ENCODE measurements at regions not wholly inside any gene's neighbourhood (a gene's known extent, or its start where the extent isn't known, plus 50 kb on each side); places are given as distances from the start of the nearest gene placed in this dataset.
A peak's percentile ranks its signal among the peaks of the same experiment; 100 is the strongest.
"Not testable (repeated sequence)": the region's sequence is repeated elsewhere in the genome, so short reads cannot be mapped to it uniquely, and the experiment has no call there.

- Mint-ChIP-seq H3K4me1 (no peaks in the 10 kb centered on the region), H3K36me3 (no peaks in the 10 kb centered on the region), H3K4me3 (no peak overlapping the region), H3K27ac (no peak overlapping the region), H3K9me3 (peaks cover 0 to 25% (median 14%) of the 10 kb centered on the region in 7 donors), H3K27me3 (ENCODE audit: low read depth in 3 of 3) (peaks cover 0 to 2% (median 0%) of the 10 kb centered on the region in 3 donors)
- Histone ChIP-seq H3K9ac (ENCODE audit: insufficient read depth, low read length, poor library complexity, severe bottlenecking) (no peak overlapping the region), H3K27me3 (ENCODE audit: control insufficient read depth in 2 of 2, insufficient read depth in 2 of 2, low read length in 2 of 2) (no peaks in the 10 kb centered on the region), H3K9me3 (replicated peaks in 1 of 2; ENCODE audit: control insufficient read depth in 1 of 2, insufficient read depth in 1 of 2, low read length in 2 of 2) (peaks cover 13 to 14% of the 10 kb centered on the region in 2 donors), H4K20me1 (ENCODE audit: insufficient read depth, low read length) (no peaks in the 10 kb centered on the region), H3K4me3 (replicated peaks in 1 of 3; ENCODE audit: low read depth in 2 of 3, low read length in 3 of 3) (no peak overlapping the region), H3K79me2 (ENCODE audit: insufficient read depth, low read length) (no peaks in the 10 kb centered on the region), H2AFZ (ENCODE audit: insufficient read depth, low read depth, low read length, poor library complexity, severe bottlenecking) (no peak overlapping the region), H3K27ac (ENCODE audit: low read depth in 1 of 2, low read length in 2 of 2) (no peak overlapping the region), H3K4me1 (ENCODE audit: control insufficient read depth in 1 of 2, insufficient read depth in 2 of 2, low read length in 2 of 2) (no peaks in the 10 kb centered on the region), H3K36me3 (replicated peaks in 1 of 2; ENCODE audit: control insufficient read depth in 1 of 2, insufficient read depth in 2 of 2, low read length in 2 of 2) (no peaks in the 10 kb centered on the region), H3K4me2 (replicated peaks; ENCODE audit: extremely low read depth, low read length, poor library complexity, severe bottlenecking) (no peak overlapping the region)
- DNase-seq: no peak
- TF ChIP-seq CTCF (IDR thresholded peaks at IDR 0.05): no peak
- intact Hi-C loops (cut with micrococcal nuclease): no loop called here
- WGBS (ENCODE audit: insufficient coverage): no CpG with 5 or more reads among the region's 3 CpGs
Observed at GRCh38 chr20:29472606-29473005, 1784.9 kb upstream of the DEFB115 start.

DNA sequence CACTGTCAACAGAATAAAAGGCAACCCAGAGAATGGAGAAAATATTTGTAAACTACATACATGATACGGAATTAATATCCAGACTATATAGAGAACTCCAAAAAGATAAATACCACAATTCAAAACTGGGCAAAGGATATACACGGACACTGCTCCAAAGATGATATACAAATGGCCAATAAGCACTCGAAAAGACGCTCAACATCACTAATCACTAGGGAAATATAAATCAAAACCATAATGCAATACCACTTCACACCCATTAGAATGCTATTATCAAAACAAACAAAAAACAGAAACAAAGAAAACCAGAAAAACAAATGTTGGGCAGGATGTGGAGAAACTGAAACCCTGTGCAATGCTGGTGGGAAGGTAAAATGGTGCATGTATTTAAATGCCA, 1764.6 kb upstream of the DEFB115 start:
- H3K79me2 ChIP-seq (ENCODE audit: insufficient read depth, low read length); H3K27ac Mint-ChIP-seq; H3K4me2 ChIP-seq (replicated peaks; ENCODE audit: extremely low read depth, low read length, poor library complexity, severe bottlenecking); H3K36me3 ChIP-seq (replicated peaks in 1 of 2; ENCODE audit: control insufficient read depth in 1 of 2, insufficient read depth in 2 of 2, low read length in 2 of 2); H3K4me3 ChIP-seq (replicated peaks in 1 of 3; ENCODE audit: low read depth in 2 of 3, low read length in 3 of 3); H4K20me1 ChIP-seq (ENCODE audit: insufficient read depth, low read length); H3K9ac ChIP-seq (ENCODE audit: insufficient read depth, low read length, poor library complexity, severe bottlenecking); intact Hi-C loops (cut with micrococcal nuclease); DNase-seq; H3K9me3 Mint-ChIP-seq; H3K27ac ChIP-seq (ENCODE audit: low read depth in 1 of 2, low read length in 2 of 2); H3K27me3 ChIP-seq (ENCODE audit: control insufficient read depth in 2 of 2, insufficient read depth in 2 of 2, low read length in 2 of 2); H3K4me1 ChIP-seq (ENCODE audit: control insufficient read depth in 1 of 2, insufficient read depth in 2 of 2, low read length in 2 of 2); H3K4me3 Mint-ChIP-seq; H2AFZ ChIP-seq (ENCODE audit: insufficient read depth, low read depth, low read length, poor library complexity, severe bottlenecking); H3K4me1 Mint-ChIP-seq; H3K36me3 Mint-ChIP-seq; H3K27me3 Mint-ChIP-seq (ENCODE audit: low read depth in 3 of 3): not testable (repeated sequence)
- H3K9me3 ChIP-seq (replicated peaks in 1 of 2; ENCODE audit: control insufficient read depth in 1 of 2, insufficient read depth in 1 of 2, low read length in 2 of 2): peaks cover 14 to 15% of the 10 kb centered on the region in 2 donors
- 60% methylated on average over 1 of the region's 4 CpGs for WGBS (ENCODE audit: insufficient coverage)

GRCh38 chr20:29496767-29497166, 1760.7 kb upstream of the DEFB115 start:
- H4K20me1 ChIP-seq (ENCODE audit: insufficient read depth, low read length); H3K4me1 Mint-ChIP-seq; H3K27me3 ChIP-seq (ENCODE audit: control insufficient read depth in 2 of 2, insufficient read depth in 2 of 2, low read length in 2 of 2); H3K4me1 ChIP-seq (ENCODE audit: control insufficient read depth in 1 of 2, insufficient read depth in 2 of 2, low read length in 2 of 2); H3K4me3 Mint-ChIP-seq; H2AFZ ChIP-seq (ENCODE audit: insufficient read depth, low read depth, low read length, poor library complexity, severe bottlenecking); H3K36me3 Mint-ChIP-seq; H3K4me2 ChIP-seq (replicated peaks; ENCODE audit: extremely low read depth, low read length, poor library complexity, severe bottlenecking); H3K27me3 Mint-ChIP-seq (ENCODE audit: low read depth in 3 of 3); H3K9ac ChIP-seq (ENCODE audit: insufficient read depth, low read length, poor library complexity, severe bottlenecking); DNase-seq; intact Hi-C loops (cut with micrococcal nuclease); H3K36me3 ChIP-seq (replicated peaks in 1 of 2; ENCODE audit: control insufficient read depth in 1 of 2, insufficient read depth in 2 of 2, low read length in 2 of 2); H3K79me2 ChIP-seq (ENCODE audit: insufficient read depth, low read length): not testable (repeated sequence)
- Histone ChIP-seq H3K4me3 (replicated peaks in 1 of 3; ENCODE audit: low read depth in 2 of 3, low read length in 3 of 3) (peak overlapping the region in 1 of 3 experiments; percentile 8), H3K9me3 (replicated peaks in 1 of 2; ENCODE audit: control insufficient read depth in 1 of 2, insufficient read depth in 1 of 2, low read length in 2 of 2) (peaks cover 17 to 24% of the 10 kb centered on the region in 2 donors), H3K27ac (ENCODE audit: low read depth in 1 of 2, low read length in 2 of 2) (peak overlapping the region in 1 of 2 donors; percentile 61)
- H3K9me3 Mint-ChIP-seq: peaks cover 3 to 14% (median 7%) of the 10 kb centered on the region in 7 donors
- H3K27ac Mint-ChIP-seq: peak overlapping the region in 2 of 7 donors; percentile 38 to 69
- 43% methylated on average over 26 of the region's 27 CpGs for WGBS (ENCODE audit: insufficient coverage)
